Erythroblast (primary cell): ENCODE measurements at regions not wholly inside any gene's neighbourhood (a gene's known extent, or its start where the extent isn't known, plus 50 kb on each side); places are given as distances from the start of the nearest gene placed in this dataset.

Experiments
- GATA1 ChIP-seq: IDR thresholded peaks from 2 replicates; pipeline ENCODE4 v1.6.1; 2011; ENCODE audit warnings: low read depth, mild to moderate bottlenecking, control low read depth, low read length, moderate library complexity
- POLR2A ChIP-seq: IDR thresholded peaks from 2 replicates; pipeline ENCODE4 v1.6.1; 2011; ENCODE audit warnings: mild to moderate bottlenecking, low read length

DNA sequence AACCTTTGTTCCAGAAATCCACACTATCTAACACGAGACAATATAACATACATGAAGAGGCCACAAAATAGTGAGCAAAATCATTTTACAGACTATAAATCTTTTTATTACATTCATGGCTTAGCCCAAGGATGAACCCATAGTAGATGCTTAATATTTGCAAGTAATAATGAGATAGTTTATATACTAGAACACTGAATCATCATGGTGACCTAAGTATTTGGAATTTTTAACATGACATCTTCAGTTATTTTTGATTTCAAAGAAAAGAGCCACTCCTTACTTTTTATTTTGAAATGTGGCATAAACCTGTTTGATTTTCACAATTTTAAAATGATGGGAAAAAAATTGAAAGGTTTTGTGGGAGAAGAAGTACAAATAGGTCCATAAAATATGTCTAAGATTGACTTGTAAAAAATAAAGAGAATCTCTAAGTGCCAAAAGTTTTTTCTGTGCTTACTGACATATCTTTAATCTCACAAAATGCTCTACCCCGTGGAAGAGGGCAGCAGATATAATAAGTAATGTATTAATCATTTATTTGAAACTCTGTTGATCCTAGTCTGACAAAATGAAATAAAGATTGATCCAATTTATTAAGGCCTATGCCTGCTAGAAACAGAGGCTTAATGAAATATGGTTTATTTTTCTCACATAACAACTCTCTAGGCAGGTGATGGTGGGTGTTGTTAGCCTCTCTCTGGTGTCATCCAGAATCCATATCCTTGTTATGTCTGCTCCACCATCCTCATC lies 224.5 kb upstream of the CENPE start:
- TF ChIP-seq POLR2A: no peak
- TF ChIP-seq GATA1: no peak
